T1000 (cell line): ENCODE measurements at regions not wholly inside any gene's neighbourhood (a gene's known extent, or its start where the extent isn't known, plus 50 kb on each side); places are given as distances from the start of the nearest gene placed in this dataset.

Source experiments
- DNase-seq: peaks from one replicate; lab custom pipeline; 2025; ENCODE audit warnings: mixed read lengths; lab: John Stamatoyannopoulos, UW

DNA sequence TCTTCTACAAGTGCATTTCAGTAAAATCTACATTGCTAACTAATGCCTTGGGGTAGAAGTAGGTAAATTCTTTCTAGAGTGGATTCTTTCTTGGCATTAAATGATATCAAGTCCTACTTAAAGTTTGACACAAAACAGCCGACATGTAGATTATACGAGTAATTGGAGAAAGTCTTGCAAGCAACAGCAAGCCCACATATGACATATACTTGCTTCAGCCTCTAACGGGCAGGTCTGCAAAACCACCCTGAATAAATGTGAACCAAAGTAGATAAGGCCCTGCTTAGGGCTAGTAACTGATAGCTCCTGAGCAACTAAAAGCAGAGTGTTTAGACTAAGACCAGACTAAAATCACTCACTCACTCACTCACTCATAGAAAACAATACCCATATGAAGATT lies 203.2 kb downstream of the LTN1 start:
- no peak for DNase-seq

DNA sequence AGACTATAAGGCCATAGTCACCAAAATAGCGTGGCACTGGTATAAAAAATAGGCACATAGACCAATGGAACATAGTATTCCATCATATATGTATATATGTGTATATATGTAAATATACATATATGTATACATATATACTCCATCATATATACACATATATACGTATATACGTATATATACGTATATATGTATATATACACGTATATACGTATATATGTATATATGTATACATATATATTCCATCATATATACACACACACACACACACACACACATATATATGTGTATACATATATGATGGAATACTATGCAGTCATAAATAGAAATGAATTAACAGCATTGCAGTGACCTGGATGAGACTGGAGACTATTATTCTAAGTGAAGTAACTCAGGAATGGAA lies 204.6 kb downstream of the LTN1 start:
- DNase-seq = no peak

DNA sequence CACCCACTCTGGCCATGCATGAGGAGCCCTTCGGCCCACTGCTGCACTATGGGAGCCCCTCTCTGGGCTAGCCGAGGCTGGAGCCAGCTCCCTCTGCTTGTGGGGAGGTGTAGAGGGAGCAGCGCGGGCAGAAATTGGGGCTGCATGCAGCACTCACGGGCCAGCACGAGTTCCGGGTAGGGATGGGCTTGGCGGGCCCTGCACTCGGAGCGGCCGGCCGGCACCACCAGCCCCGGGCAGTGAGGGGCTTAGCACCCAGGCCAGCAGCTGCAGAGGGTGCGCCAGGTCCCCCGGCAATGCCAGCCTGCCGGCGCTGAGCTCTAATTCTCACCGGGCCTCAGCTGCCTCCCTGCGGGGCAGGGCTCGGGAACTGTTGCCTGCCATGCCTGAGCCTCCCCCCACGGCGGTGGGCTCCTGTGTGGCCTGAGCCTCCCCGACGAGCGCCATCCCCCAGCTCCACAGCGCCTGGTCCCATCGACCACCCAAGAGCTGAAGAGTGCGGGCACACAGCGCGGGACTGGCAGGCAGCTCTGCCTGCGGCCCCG lies 209.0 kb downstream of the LTN1 start:
- DNase-seq = no peak

DNA sequence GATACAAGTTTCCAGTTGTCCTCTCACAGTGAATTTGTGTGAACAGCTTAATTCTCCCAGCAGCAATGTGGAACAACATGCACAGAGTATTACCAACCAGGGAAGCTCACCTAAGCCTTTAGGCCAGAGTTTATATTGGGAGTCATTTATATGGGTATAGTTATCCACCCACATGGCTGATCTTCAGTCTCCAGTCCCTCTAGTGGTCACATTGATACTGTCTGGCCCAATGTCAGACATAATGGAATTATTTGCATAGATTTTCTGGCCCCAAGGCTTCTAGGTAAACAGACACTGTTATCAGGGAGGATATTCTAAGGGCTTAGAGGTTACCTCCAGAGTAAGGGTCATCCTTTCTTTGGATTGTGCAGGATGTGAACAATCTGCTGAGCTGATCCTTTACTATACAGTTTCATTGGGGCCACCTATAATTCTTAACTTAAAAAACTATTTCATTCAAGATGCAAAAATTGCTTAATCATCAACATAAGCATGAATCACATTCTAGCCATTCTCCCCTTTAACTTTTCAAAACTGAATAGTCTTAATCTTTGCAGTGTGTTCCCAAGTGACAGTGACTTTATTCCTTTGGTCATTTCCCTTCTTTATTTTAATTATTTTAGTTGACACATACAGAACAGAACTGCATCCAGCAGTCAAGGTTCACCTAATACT lies 210.9 kb downstream of the LTN1 start:
- no peak for DNase-seq

DNA sequence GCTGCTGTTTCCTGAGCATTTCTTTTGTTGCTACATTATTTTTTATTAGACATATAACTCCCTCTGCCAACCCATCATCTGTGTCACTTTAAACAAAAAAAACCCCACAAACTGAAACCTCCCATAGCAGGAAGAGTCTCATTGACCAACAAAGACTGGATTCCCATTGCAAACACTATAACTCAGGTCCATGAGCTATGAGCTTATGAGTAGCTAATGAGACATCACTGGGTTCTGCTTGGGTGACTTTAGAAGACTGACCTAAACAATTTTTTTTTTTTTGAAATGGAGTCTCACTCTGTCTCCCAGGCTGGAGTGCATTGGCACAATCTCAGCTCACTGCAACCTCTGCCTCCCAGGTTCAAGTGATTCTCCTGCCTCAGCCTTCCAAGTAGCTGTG lies 212.8 kb downstream of the LTN1 start:
- no peak for DNase-seq

DNA sequence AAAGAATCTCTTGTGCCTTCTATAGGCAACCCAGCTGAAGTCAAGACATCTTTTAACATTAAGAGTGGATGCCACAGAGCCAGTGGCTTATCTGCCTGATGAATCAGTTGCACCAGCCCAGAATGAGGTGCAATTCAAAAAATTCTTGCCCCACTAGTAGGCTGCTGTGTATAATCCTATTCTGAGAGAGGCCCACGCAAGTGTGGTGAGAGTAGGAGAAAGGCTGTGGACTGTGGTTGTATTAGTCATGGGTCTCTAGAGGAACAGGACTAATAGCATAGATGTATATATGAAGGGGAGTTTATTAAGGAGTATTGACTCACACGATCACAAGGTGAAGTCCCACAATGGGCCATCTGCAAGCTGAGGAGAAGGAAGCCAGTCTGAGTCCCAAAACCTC lies 216.4 kb downstream of the LTN1 start:
- DNase-seq = peak; percentile 33

DNA sequence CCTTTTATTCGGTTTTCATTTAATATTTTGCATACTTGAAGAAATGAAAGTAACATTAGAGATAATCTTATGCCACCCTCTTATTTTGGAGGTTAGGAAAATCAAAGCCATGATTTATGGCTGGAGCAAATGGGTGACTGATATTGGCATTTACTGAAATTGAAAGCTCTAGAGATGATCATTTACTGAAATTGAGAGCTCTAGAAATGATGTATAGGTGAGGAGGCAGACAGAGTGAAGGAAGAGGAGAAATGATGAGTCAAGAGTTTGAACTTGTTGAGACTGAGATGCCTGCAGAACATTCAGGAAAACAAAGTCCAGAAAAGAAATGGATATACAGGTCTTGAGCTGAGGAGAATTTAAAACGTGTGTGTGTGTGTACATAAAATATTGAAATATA lies 217.6 kb downstream of the LTN1 start:
- no peak for DNase-seq

DNA sequence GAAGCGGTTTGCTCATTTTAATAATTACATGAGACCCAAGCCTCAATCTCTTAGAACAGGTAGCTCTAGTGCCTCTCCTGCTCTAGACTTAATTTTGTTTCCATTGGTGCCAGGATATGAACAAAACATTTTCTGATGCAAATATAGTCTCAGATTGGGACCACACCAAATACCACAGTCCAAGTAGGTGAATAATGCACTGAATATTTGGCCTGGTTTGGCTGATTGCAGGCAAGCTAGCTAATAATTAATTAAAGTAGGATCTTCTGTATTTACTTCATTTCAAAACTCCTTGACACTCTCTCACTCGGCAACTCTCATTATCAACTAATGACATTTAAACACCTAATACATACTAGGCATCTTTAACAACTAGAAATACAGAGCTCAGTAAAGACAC lies 219.6 kb downstream of the LTN1 start:
- DNase-seq = no peak

DNA sequence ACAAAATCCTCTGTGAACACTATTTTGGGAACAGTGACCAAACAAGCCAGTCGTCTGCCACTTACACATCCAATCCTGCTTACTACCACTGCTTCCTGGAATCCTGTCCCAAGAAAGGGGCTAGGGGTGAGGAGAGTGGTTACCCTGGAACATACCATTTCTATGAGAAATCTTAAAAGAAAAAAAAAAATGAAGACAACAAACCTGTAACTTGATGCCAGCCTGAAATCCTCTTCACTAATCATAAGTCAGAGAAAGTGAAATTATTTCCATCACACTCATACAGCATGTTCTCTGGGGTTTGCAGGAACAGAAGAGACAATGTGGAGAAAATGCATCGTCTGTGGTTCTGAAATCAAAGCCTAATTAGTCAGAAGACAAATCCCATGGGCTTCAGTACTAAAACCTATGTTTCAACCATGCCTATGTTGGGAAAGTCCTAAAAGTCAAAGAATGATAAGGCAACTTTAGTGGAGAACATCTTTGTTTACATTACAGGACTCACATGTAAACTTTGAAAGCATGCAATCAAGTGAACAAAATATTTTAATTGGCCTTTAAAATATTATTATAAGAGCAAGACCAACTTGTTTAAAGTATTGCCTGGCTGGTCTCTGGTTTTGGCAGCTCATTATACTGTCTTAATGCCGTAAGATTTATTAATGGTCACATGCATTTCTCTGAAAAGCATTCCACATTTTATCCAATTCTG lies 220.7 kb downstream of the LTN1 start:
- peak; percentile 47 for DNase-seq

DNA sequence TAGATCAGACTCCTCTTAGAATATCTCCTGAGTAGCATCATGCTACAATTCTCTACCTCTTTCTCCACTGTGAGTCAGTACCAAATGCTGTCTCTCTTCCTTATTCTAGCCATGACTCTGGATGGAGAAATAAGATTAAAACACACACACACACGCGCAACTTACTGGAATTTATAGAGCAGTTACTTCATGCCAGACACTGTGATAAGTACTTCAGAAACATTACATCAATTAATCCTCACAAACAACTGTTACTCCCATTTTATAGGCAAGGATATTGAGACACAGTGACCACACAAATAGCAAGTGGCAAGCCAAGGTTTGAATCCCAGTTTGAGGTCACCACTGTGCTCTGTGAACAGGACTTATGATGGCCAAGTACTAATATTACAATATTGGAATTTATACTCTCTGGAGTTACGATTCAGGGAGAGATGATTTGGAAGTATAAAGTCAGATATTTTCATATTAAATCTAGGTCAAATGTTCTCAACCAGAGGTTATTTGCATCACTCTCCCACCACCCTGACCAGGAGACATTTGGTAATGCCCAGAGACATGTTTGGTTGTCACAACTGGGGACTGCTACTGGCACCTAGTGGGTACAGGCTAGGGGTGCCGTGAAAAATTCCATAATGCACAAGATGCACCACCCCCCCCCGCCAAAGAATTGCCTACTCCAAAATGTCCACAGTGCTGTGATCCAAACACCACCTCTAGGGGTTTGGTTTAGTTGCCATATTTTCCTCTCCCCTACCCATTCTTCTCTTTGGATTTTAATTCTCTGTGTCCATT lies 221.6 kb downstream of the LTN1 start:
- no peak for DNase-seq

DNA sequence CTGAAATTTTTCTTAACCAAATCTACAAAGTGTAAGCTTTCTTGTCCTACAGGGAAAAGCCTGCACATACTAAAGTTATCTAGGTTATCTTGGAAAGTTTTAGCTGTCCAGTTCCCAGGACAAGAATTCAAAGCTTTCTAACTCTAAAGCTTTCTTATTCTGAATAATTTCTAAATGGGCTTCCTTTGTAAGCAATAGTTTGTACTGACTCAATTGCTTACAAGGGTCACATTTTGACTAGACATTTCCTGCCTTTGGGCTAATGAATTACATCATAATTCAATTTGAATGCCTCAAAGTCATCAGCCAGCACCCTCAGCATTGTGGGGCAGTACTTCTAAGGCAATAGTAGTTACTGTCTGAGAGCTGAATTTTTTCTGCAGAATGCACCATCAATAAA lies 223.0 kb downstream of the LTN1 start:
- DNase-seq = no peak

DNA sequence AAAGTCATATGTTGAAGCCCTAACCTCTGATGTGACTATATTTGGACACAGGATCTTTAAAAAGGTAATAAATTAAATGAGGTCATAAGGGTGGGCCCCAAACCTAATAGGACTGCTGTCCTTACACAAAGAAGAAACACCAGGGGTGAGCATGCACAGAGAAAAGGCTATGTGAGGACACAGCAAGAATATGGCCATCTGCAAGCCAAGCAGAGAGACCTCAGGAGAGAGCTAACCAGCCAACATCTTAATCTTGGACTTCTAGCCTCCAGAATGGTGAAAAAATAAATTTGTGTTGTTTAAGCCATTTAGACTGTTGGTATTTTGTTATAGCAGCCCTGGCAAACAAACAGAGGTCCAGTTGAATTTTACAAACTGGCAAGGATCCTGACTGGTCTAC lies 223.9 kb downstream of the LTN1 start:
- no peak for DNase-seq

DNA sequence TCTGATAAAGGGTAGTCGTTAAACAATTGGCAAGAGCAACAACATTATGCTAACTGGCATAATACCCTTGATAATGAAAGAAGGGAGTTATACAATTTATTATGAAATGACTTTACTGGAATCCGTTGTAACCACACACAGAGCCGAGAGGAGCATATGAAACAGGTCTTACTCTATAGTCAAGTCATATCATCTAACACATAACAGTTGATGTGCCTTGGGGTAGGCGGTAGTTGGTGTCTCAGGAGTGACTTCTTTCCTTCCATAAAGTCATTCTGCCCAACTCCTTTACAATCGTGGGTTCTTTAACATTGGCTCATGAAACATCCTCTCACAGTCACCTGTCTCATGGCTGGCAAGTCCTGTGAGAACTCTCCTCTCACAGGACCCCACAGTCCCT lies 225.2 kb downstream of the LTN1 start:
- DNase-seq = no peak

DNA sequence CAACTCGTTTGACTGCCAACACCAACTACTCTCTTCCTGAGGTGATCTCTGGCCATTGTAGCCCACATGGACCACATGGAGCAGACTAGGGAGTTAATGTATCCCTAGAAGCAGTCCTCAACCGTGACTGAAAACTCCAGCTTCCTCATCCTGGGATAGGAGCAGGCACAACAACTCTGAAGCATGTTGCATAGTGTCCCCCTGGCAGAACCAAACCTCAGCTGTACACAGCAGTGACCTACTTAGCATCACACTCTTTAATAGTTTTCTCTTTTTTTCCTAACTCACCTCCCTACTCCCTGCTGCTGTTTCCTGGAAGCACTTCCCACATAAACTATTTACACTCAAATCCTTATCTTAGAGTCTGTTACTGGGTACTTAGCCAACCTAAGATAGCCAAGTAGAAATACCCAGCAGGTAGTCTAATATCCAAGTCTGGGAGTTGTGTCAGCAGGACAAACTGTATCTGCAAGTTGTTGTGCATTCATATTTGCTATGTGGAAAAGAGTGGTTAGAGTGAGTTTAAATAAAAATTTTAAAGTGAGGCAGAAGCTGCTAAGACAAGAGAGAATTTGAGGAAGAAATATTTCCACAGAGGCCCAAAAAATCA lies 228.8 kb downstream of the LTN1 start:
- DNase-seq = no peak

DNA sequence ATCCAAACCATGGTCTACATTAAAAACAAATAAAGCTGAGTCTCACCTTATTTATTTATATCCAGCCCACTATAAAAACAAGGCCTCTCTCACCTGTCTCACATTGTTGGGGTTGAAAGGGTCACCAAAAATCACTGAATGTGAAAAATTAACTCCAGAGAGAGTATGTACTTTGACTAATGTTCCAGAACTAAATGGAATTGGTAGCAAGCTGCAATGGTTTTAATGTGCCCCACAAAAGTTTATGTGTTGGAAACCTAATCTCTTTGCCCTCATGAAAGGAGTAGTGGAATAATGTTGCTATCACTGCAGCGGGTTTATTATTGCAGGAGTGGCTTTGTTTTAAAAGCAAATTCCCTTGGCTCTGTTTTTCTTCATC lies 230.3 kb downstream of the LTN1 start:
- no peak for DNase-seq

DNA sequence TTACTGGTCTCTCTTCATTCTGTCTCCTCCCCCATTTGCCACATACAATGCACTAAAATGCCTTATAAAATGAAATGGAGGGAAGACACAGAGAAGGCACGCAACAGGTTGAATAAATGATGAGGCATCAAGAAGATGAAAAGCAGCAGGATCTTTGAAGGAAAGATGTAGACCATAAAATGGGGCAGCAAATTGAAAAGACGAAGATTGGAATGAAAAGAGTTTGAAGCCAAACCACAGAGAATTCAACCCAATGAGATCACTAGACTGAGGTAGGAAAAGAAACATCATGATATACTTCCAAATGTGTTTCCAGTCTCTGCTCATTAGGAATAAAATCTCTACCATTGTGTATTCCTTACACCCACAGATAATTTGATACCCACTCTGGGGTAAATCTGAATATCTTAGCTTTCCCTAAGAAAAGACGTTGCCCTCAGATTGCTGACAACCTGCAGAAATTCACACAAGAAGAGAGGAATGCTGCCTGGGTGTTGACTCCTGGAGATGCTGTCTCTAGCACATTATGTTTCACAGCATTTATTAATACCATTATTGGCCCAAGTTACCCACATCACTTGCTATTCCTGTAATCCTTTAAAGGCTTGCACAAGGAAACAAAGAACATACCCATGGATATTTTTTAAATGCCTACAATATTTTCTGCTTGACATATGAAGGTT lies 230.9 kb downstream of the LTN1 start:
- DNase-seq = no peak

DNA sequence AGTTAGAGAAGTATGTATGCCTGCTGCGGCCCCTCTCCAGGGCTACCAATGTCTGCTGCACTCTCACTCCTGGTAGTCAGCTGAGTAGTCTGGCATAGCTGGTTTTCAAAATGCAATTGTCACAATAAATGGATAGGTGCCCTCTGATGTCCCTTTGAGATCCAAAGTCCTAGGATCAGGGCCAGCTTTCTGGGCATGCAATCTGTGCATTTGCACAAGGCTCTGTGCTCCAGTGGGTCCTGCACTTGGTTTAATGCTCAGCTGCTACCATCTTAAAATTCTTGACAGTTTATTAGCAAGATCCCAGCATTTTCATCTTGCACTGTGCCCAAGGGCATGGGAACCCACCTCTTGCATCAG lies 233.8 kb downstream of the LTN1 start:
- no peak for DNase-seq

DNA sequence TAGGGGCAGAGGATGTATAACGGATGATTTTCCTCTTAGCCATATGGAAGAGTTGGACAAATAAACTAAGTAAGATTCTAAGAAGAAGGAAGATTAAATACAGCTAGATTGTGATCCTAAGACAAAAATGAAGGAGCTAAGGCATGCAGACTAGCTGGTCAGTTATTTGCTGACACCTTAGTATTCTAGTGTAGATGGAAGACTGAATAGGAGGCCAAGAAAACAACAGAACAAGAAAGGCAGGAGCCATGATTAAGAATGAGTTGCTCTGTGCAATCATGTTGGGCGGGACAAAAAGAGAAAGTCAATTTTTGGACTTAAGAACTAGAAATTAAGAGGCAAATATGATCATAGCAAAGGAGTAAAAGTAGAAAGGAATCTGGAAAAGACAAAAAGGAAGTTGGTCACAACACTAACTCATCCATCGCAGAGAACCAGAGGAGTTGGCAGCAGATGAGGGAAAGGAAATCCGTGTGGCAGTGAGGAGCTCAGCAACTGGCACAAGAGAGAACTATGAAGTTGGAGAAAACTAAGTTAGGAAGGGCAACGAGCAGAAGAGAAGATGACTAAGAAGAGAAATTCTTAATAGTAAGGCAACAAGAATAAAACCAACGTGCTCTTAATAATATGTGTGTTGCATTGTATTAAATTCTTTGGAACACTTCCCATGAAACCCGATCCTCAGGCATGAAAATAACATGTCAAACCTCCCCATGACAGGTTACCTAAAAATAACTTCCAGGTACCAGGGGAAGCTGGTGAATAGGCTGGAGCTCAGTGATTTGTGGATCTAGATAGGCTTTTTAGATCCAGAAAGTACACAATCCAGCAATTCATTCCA lies 234.4 kb downstream of the LTN1 start:
- DNase-seq = no peak

DNA sequence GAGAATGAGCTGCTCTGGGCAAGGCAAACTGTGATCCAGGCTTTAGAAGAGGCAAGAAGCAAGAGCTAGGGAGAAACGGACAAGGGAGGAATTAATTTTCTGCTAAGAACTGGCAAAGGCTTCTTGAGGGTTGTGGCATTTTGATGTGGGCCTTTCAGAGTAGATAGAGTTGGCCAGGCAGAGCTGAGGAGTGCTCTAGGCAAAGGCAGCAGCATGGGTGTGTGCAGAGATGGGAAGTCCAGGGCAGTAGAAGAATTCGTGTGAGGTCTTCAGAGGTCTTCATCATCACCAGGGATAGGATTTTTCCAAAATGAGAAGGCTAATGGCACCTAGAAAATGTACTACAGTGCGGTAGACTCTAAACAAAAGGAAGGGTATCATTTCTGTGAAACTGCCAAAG lies 237.8 kb downstream of the LTN1 start:
- DNase-seq = no peak

DNA sequence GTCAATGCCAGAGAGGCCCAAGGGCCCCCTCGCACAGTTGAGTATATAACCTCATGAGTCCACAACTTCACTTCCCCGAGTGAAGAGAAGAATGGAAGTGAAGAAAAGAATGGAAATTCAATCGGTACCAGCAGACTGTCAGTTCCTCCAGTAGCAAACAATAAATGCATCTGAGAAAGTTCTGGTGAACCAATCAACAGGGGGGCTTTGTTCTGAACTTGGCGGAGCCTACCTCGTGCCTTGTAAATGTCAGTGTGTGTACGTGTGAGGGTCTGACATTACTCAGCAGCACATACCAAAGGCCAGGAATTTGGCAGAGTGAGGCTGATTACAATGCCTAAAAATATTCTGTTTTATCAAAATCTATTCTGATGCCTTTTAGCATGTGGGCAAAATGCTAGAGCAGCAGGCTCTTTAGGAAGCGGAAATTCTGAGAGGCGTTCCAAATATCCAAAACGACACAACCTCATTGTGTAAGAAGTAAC lies 238.5 kb downstream of the LTN1 start:
- no peak for DNase-seq

DNA sequence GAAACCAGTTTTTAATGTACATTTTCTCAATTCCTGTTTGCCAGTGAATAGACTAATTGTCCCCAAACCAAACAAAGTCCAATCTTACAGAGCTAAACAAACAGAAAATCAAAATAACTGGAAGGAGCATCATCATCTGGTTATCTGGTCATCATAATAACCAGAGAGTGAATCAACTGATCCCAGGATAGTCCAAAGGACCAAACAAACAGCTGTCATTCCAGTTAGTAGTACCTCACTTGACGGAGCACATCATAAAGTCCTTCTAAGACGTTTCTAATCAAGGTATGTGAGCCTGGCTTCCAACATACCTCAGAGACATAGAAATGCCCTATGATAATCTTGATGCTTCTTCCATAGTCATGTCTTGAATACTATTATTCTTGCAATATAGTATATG lies 240.5 kb downstream of the LTN1 start:
- DNase-seq = no peak
